DMS114 treated with DMSO at 0.1 percent for 48 hours (cell line): ENCODE measurements at regions not wholly inside any gene's neighbourhood (a gene's known extent, or its start where the extent isn't known, plus 50 kb on each side); places are given as distances from the start of the nearest gene placed in this dataset.
"Not testable (repeated sequence)": the region's sequence is repeated elsewhere in the genome, so short reads cannot be mapped to it uniquely, and the experiment has no call there.

Source experiments
- DNase-seq: peaks from one replicate; lab custom pipeline; 2025; ENCODE audit not compliant: unreplicated experiment; lab: John Stamatoyannopoulos, UW

GRCh38 chr3:135629701-135630408, 335.7 kb upstream of the PPP2R3A start:
- no peak for DNase-seq

GRCh38 chr3:135632556-135633065, 332.9 kb upstream of the PPP2R3A start:
- DNase-seq: no peak

GRCh38 chr3:135633078-135633477, 332.4 kb upstream of the PPP2R3A start:
- DNase-seq: no peak

- DNase-seq: no peak
These were observed 328.9 kb upstream of the PPP2R3A start for GRCh38 chr3:135636596-135636995.

GRCh38 chr3:135637013-135637412, 328.5 kb upstream of the PPP2R3A start:
- no peak for DNase-seq

GRCh38 chr3:135641761-135642160, 323.8 kb upstream of the PPP2R3A start:
- no peak for DNase-seq

GRCh38 chr3:135645541-135645940, 320.0 kb upstream of the PPP2R3A start:
- DNase-seq: no peak

GRCh38 chr3:135646873-135647272, 318.7 kb upstream of the PPP2R3A start:
- DNase-seq: no peak

- DNase-seq: no peak
These were observed 316.2 kb upstream of the PPP2R3A start for GRCh38 chr3:135649361-135649760.

GRCh38 chr3:135650309-135650708, 315.2 kb upstream of the PPP2R3A start:
- no peak for DNase-seq

GRCh38 chr3:135652388-135652787, 313.1 kb upstream of the PPP2R3A start:
- DNase-seq: no peak

GRCh38 chr3:135655328-135655727, 310.2 kb upstream of the PPP2R3A start:
- no peak for DNase-seq

- not testable (repeated sequence) for DNase-seq
These were observed 307.1 kb upstream of the PPP2R3A start for GRCh38 chr3:135658451-135658850.

- DNase-seq: no peak
These were observed 298.5 kb upstream of the PPP2R3A start for GRCh38 chr3:135667061-135667460.

- no peak for DNase-seq
These were observed 291.0 kb upstream of the PPP2R3A start for GRCh38 chr3:135674508-135674907.

GRCh38 chr3:135678386-135678785, 287.1 kb upstream of the PPP2R3A start:
- DNase-seq: no peak

GRCh38 chr3:135688003-135688402, 277.5 kb upstream of the PPP2R3A start:
- DNase-seq: no peak

- no peak for DNase-seq
These were observed 274.9 kb upstream of the PPP2R3A start for GRCh38 chr3:135690664-135691063.

- no peak for DNase-seq
These were observed 274.3 kb upstream of the PPP2R3A start for GRCh38 chr3:135691240-135691639.

GRCh38 chr3:135694142-135694541, 271.4 kb upstream of the PPP2R3A start:
- no peak for DNase-seq

- DNase-seq: no peak
These were observed 265.8 kb upstream of the PPP2R3A start for GRCh38 chr3:135699741-135700140.

- no peak for DNase-seq
These were observed 258.7 kb upstream of the PPP2R3A start for GRCh38 chr3:135706758-135707375.

GRCh38 chr3:135719449-135719848, 246.1 kb upstream of the PPP2R3A start:
- no peak for DNase-seq
